HG02798 (cell line): ENCODE measurements at regions not wholly inside any gene's neighbourhood (a gene's known extent, or its start where the extent isn't known, plus 50 kb on each side); places are given as distances from the start of the nearest gene placed in this dataset.
"Not testable (repeated sequence)": the region's sequence is repeated elsewhere in the genome, so short reads cannot be mapped to it uniquely, and the experiment has no call there.

Experiments used
- ATAC-seq: cut with Tn5 transposase; IDR thresholded peaks from one replicate; pipeline ENCODE4 v1.9.1; 2021; ENCODE audit warnings: mild to moderate bottlenecking; ENCODE audit not compliant: unreplicated experiment, poor library complexity

DNA sequence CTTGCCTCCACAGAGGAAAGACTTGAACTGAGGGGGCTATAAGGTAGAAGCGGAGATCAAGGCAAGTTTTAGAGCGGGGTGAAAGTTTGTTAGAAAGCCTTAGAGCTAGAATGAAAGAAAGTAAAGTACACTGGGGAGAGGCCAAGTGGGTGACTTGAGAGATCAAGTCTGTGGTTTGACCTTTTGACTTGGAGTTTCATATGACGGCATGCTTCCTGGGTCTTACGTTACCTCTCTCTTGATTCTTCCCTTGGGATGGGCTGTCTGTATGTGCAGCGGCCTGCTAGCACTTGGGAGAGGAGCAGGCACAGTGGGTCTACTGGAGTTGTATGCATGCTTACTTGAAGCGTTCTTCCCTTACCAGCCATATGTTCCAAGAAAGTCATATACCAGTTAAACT lies 1768.5 kb downstream of the PCDH9 start:
- no peak for ATAC-seq

DNA sequence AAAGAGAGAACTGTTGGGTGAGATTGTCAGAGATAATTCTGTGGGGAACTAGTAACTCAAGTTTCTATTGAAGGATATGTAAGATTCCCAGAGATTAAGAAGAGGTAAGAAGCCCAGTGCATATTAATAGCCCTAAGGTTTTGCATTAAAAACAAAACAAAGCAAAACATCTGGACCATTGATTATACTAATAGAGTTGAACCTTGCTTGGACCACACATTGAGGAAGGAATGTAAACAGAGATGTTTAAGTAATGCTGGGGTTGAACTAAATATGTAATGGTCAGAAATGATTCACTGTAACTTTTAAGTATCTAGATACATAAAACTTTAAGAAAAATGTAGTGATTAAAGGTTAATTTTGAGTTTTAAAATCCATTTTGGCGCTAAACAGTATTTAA lies 1770.0 kb downstream of the PCDH9 start:
- no peak for ATAC-seq

DNA sequence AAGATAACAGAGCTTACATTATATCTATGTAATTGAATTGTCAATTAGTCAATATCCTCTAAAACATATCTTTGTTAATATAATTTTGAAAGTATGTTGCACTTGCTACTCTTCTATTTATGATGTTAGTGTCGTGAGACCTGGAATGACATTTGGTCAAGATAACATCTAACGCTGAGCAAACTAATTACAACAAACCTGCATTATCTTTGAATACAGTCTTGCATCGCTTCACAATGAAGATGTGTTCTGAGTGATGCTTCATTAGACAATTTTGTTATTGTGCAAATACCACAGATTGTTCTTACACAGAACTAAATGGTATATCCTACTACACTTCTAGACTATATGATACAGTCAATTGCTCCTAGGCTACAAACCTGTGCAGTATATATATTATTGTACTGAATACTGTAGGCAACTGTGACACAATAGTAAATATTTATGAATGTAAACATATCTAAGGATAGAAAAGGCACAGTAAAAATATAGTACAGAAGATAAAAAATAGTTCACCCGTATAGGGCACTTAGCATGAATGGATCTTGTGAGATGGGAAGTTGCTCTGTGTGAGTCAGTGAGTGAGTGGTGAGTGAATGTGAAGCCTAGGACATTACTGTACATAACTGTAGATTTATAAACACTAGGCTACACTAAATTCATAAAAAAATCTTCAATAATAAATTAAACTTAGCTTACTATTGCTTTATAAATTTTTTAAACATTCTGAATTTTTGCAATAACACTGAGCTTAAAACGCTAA lies 1773.8 kb downstream of the PCDH9 start:
- ATAC-seq, result no peak

DNA sequence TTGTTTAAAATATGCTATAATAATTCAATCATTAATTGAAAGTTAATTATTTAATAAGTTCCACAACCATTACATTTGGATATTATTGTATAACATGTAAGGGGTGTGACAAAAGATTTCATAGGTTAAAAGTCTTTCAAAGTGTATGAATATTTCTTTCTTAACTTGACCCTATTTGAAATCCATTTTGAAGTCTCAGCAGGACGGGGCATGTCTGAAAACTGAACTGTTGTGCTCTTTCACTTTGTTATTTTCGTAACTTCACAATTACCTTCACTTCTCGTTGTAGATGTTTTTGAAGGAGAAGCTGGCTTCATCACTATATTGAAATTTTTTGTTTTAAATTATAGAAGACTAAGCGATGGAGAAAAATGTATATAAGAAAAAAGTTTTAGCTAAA lies 1775.7 kb downstream of the PCDH9 start:
- ATAC-seq, result no peak

DNA sequence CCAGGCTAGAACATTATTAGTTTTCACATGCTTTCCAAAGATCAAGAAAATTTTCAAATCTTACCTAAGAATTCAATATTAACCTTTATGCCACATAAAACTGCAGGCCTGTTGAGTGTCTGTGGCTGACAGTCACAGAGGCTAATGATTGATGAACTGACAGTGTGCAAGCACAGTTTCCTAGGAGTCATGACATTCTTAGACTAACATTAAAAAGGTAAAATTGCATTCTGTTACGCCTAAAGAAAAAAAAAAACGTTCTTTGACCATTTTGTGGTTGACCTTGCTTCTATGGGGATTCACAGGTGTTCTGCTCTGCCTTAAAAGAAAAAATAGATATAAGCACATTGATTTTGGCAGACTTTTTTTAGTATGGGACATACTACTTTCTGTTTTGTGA lies 1776.2 kb downstream of the PCDH9 start:
- peak; percentile 61 for ATAC-seq

DNA sequence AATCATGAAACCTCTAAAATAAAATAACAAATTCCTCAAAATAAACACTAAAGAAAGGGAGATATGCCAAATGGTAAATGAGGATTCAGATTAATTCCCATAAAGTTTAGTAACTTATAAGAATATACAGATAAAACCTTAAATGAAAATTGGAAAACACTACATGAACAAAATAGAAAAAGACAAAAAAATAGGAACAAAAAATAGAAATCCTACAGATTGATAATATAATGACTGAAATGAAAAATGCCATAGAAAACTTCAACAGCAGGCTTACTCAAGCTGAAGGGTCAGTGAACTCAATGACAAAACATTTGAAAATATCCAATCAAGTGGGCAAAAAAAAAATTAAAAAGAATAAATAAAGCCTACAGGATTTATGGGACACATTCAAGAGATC lies 1784.8 kb downstream of the PCDH9 start:
- ATAC-seq, result no peak

GRCh38 chr13:65435590-65435989 lies 1794.5 kb downstream of the PCDH9 start:
- ATAC-seq, result no peak

DNA sequence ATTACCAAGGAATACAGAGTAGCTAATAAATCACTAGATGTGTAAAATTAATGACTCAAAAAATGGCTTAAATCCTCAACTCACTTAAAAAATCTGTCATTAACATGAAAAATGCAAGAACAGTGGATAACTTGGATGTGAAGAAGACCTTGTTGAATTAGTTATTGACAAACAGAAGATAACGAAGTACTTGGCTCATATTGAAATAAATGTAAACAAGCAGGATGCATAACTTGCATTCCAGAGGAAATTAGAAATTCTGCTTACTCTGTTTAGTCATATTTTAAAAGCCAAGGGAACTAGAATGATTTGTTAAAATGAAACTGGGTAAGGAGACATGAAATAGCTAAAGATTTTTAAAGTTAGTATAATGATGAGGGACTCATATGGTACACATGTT lies 1812.2 kb downstream of the PCDH9 start:
- ATAC-seq, result no peak

- ATAC-seq, result no peak
Measured at GRCh38 chr13:65416784-65417183, 1813.4 kb downstream of the PCDH9 start.

DNA sequence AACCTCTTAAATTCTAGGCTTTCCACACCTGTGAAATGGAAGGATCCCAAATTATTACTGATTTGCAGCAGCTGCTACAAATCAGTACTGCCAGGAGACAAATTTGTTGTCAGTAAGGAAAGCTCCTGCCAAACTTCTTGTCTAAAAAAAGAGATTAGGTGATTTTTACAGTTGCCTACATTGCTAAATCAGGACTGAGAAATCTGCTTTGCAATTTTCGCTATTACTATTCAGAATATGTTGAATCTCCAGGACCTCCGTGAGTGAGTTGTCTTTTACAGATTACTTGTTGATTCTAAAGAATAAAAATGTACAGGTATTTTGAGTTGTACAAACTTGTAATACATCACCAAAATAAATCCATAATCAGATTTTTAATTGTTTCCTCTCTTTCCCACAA lies 1815.9 kb downstream of the PCDH9 start:
- no peak for ATAC-seq

DNA sequence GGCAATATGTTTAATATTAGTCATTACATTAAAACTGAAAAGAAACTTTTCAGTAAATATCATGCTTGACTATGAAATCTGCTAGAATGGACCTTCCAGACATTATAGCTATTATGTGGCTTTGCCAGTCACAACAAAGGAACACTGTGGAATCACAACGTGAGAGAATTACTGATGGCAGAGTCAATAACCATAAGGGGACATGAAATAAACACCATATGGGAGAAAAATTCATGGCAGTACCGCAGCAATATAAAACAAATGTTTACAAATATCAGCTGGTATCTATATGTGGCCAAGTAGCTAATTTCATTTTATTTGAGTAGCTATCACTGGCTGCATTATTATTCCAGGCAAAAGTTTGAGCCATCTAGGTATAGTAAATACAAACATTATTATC lies 1818.6 kb downstream of the PCDH9 start:
- no peak for ATAC-seq

GRCh38 chr13:65410791-65411190 lies 1819.3 kb downstream of the PCDH9 start:
- no peak for ATAC-seq

DNA sequence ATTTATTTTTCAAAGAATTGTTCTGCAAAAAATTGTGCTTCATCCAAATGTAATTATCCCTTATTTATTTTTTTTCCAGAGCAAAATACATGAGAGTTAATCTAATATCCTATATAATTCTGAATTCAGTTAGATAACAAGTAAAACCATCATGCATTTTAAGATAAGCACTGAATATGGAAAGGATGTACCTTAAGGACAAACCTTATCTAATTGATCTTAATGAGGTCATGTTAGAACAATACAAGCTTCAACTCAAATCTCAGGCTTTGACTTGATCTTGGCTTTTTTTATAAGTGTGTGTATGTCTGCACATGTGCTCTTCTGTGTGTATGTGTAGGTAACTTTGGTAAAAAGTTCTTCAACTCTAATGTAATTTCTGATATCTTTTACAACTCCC lies 1828.8 kb downstream of the PCDH9 start:
- ATAC-seq, result no peak

GRCh38 chr13:65400702-65401101 lies 1829.4 kb downstream of the PCDH9 start:
- no peak for ATAC-seq

GRCh38 chr13:65387743-65388347 lies 1842.3 kb downstream of the PCDH9 start:
- no peak for ATAC-seq

DNA sequence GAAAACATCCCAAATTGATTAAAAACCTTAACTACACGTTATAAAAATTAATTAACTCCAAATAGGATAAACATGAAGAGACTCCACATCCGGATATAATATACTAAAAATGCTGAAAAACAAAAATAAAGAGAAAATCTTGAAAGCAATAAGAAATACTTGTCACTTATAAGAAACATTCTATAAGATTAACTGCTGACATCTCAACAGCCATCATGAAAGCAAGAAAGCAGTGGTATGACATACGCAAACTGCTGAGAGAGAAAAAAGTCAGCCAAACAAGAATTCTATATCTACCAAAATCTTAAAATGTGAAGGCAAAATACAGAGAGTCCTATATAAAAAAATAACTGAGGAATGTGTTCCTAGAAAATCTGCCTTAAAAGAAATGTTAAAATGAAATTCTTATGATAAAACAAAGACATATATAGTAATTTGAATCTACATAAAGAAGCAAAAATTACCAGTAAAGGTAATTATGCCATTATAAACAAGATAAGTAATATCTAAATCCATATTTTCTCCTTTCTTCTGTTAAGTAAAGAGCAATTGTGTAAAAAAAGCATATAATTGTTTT lies 1851.1 kb downstream of the PCDH9 start:
- ATAC-seq, result no peak

GRCh38 chr13:65378484-65378883 lies 1851.7 kb downstream of the PCDH9 start:
- ATAC-seq, result no peak

GRCh38 chr13:65368832-65369231 lies 1861.3 kb downstream of the PCDH9 start:
- ATAC-seq, result no peak

DNA sequence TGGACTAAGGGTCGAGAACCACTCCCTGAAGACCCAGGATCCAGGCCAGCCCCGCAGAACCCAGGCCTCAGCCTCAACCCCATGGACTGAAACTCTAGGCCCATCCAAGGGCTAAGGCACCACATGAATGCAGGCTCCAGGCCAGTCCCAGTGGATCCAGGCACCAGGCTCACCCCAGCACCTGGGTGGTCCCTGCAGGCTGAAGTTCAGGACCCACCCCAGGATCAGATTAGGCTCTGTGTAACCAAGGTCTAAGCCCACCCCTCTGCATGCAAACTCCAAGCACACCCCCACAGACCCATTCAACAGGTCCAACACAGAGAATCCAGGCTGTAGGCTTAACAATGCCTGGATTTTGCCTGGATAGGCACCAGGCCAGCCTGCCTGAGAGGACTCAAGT lies 1876.2 kb downstream of the PCDH9 start:
- no peak for ATAC-seq

- ATAC-seq, result not testable (repeated sequence)
Measured at GRCh38 chr13:65353150-65353549, 1877.0 kb downstream of the PCDH9 start.

GRCh38 chr13:65347420-65348030 lies 1882.6 kb downstream of the PCDH9 start:
- no peak for ATAC-seq
